ENCODE measurements at regions not wholly inside any gene's neighbourhood (a gene's known extent, or its start where the extent isn't known, plus 50 kb on each side); places are given as distances from the start of the nearest gene placed in this dataset.
"Not testable (repeated sequence)": the region's sequence is repeated elsewhere in the genome, so short reads cannot be mapped to it uniquely, and the experiment has no call there.

DNA sequence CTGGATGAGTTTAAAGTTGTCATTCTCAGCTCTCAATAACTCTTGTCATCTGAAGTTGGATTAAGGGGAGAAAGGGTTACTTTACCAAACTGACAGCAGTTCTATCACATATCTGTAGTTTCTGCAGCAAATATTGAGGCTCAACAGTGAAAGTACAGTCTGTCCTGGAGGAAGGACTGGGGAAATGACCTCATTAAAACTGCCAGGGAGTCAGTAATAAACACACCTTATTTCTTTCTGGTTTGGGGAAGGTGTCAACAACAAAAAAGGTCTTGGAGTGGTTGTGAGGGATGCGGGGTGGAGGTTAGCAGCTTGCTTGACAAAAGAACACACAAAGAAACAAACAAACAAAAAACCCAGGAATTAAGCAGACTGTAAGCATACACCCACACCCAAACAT lies 1418.0 kb downstream of the STIM2 start:
- DNase-seq: no peak
- Histone ChIP-seq H3K4me3 (no peak overlapping the region), H3K9ac (no peak overlapping the region), H2AFZ (0 out of 2 replicates have a peak overlapping the region, but pooled peaks have one; percentile 25), H3K79me2 (ENCODE audit: insufficient read depth) (no peaks in the 10 kb centered on the region), H3K36me3 (ENCODE audit: low read depth) (peaks cover 4% of the 10 kb centered on the region; the same call in 1 of the 2 replicates), H4K20me1 (ENCODE audit: insufficient read depth) (no peaks in the 10 kb centered on the region), H3K27ac (no peak overlapping the region), H3K4me2 (ENCODE audit: unreplicated experiment) (no peak overlapping the region), H3K4me1 (ENCODE audit: insufficient read depth) (peaks cover 9% of the 10 kb centered on the region; the same call in 1 of the 2 replicates), H3K27me3 (replicated peaks; ENCODE audit: insufficient read depth) (no peaks in the 10 kb centered on the region), H3K9me3 (ENCODE audit: low read depth) (no peaks in the 10 kb centered on the region), H3K9me2 (ENCODE audit: insufficient read depth) (no peaks in the 10 kb centered on the region), H3F3A (ENCODE audit: insufficient read depth) (no peaks in the 10 kb centered on the region)
- no peak for TF ChIP-seq EZH2phosphoT487 (IDR thresholded peaks at IDR 0.05; ENCODE audit: insufficient read depth, low read depth)
- TF ChIP-seq EZH2 (IDR thresholded peaks at IDR 0.05; ENCODE audit: insufficient read depth, poor library complexity, severe bottlenecking): no peak
- in situ Hi-C loops (cut with MboI): no loop called here
- 44 to 52% methylated on average over 1 of the region's 1 CpG for WGBS, 2 experiments (ENCODE audit: low coverage in 1 of 2, low lambda C conversion rate in 2 of 2, missing lambda C conversion rate in 2 of 2)

DNA sequence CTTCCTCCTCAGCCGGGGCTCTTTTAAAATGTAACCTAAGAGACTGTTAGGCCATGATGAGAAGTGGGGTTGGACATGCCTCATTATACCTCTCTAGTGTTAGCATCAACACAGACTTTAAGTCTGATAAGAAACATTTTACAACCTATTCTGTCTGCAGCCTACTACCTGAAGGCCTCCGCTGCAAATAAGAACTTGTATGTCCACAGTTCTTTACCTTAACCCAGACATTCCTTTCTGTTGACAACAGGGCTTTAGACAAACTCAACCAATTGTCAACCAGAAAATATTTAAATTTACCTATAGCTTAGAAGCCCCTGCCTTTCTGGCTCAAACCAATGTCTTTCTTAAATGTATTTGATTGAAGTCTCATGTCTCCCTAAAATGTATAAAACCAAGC lies 1418.6 kb downstream of the STIM2 start:
- Histone ChIP-seq H3K79me2 (ENCODE audit: insufficient read depth) (no peaks in the 10 kb centered on the region), H3K9me2 (ENCODE audit: insufficient read depth) (no peaks in the 10 kb centered on the region), H3K27me3 (replicated peaks; ENCODE audit: insufficient read depth) (no peaks in the 10 kb centered on the region), H2AFZ (no peak overlapping the region), H3K36me3 (ENCODE audit: low read depth) (peaks cover 4% of the 10 kb centered on the region; the same call in 1 of the 2 replicates), H3K9me3 (ENCODE audit: low read depth) (no peaks in the 10 kb centered on the region), H3K9ac (no peak overlapping the region), H3K4me1 (ENCODE audit: insufficient read depth) (peaks cover 9% of the 10 kb centered on the region; the same call in 1 of the 2 replicates), H4K20me1 (ENCODE audit: insufficient read depth) (no peaks in the 10 kb centered on the region), H3K27ac (no peak overlapping the region), H3K4me3 (no peak overlapping the region), H3K4me2 (ENCODE audit: unreplicated experiment) (no peak overlapping the region), H3F3A (ENCODE audit: insufficient read depth) (no peaks in the 10 kb centered on the region)
- in situ Hi-C loops (cut with MboI): no loop called here
- no peak for DNase-seq
- 43 to 47% methylated on average over 2 of the region's 2 CpGs for WGBS, 2 experiments (ENCODE audit: low coverage in 1 of 2, low lambda C conversion rate in 2 of 2, missing lambda C conversion rate in 2 of 2)
- TF ChIP-seq EZH2phosphoT487 (IDR thresholded peaks at IDR 0.05; ENCODE audit: insufficient read depth, low read depth): no peak
- TF ChIP-seq EZH2 (IDR thresholded peaks at IDR 0.05; ENCODE audit: insufficient read depth, poor library complexity, severe bottlenecking): no peak

DNA sequence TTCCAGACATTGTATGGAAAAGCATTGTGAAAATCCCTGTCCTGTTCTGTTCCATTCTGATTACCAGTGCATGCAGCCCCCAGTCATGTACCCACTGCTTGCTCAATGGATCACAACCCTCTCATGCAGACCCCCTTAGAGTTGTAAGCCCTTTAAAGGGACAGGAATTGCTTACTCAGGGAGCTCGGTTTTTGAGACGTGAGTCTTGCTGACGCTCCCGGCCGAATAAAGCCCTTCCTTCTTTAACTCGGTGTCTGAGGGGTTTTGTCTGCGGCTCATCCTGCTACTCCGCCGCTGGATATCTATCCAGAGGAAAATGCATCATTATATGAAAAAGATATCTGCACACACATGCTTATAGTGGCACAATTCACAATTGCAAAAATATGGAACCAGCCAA lies 1425.6 kb downstream of the STIM2 start:
- H3K36me3 ChIP-seq (ENCODE audit: low read depth); H3K9me3 ChIP-seq (ENCODE audit: low read depth); H3K4me2 ChIP-seq (ENCODE audit: unreplicated experiment); DNase-seq; H4K20me1 ChIP-seq (ENCODE audit: insufficient read depth); H2AFZ ChIP-seq; H3K79me2 ChIP-seq (ENCODE audit: insufficient read depth); in situ Hi-C loops (cut with MboI); H3K9me2 ChIP-seq (ENCODE audit: insufficient read depth); H3K4me3 ChIP-seq; H3K9ac ChIP-seq; H3K27me3 ChIP-seq (replicated peaks; ENCODE audit: insufficient read depth): not testable (repeated sequence)
- peaks cover 33% of the 10 kb centered on the region for H3K4me1 ChIP-seq (ENCODE audit: insufficient read depth)
- peaks cover 20% of the 10 kb centered on the region for H3F3A ChIP-seq (ENCODE audit: insufficient read depth)
- peak overlapping the region; percentile 86; the same call in 1 of the 2 replicates for H3K27ac ChIP-seq
- WGBS, 2 experiments (ENCODE audit: low coverage in 1 of 2, low lambda C conversion rate in 2 of 2, missing lambda C conversion rate in 2 of 2): 74 to 80% methylated on average over 9 of the region's 9 CpGs

GRCh38 chr4:28287831-28288233 lies 1427.2 kb downstream of the STIM2 start:
- WGBS, 2 experiments (ENCODE audit: low coverage in 1 of 2, low lambda C conversion rate in 2 of 2, missing lambda C conversion rate in 2 of 2): 1 to 4% methylated on average over 3 of the region's 3 CpGs
- Histone ChIP-seq H3K4me3 (no peak overlapping the region), H4K20me1 (ENCODE audit: insufficient read depth) (no peaks in the 10 kb centered on the region), H3K36me3 (ENCODE audit: low read depth) (peaks cover 4% of the 10 kb centered on the region; the same call in 1 of the 2 replicates), H3K4me2 (ENCODE audit: unreplicated experiment) (peak overlapping the region; percentile 52), H3K27ac (peak overlapping the region; percentile 86), H3K9me3 (ENCODE audit: low read depth) (no peaks in the 10 kb centered on the region), H3F3A (ENCODE audit: insufficient read depth) (peaks cover 20% of the 10 kb centered on the region), H3K79me2 (ENCODE audit: insufficient read depth) (no peaks in the 10 kb centered on the region), H3K9me2 (ENCODE audit: insufficient read depth) (no peaks in the 10 kb centered on the region), H2AFZ (no peak overlapping the region), H3K4me1 (ENCODE audit: insufficient read depth) (peaks cover 33% of the 10 kb centered on the region), H3K9ac (no peak overlapping the region), H3K27me3 (replicated peaks; ENCODE audit: insufficient read depth) (no peaks in the 10 kb centered on the region)
- TF ChIP-seq EZH2 (IDR thresholded peaks at IDR 0.05; ENCODE audit: insufficient read depth, poor library complexity, severe bottlenecking): no peak
- 0 out of 2 replicates have a peak, but pooled peaks have one; percentile 66 for TF ChIP-seq EZH2phosphoT487 (IDR thresholded peaks at IDR 0.05; ENCODE audit: insufficient read depth, low read depth)
- peak; percentile 97 for DNase-seq
- in situ Hi-C loops (cut with MboI): no loop called here

GRCh38 chr4:28296239-28296638 lies 1435.6 kb downstream of the STIM2 start:
- Histone ChIP-seq H3K27ac (no peak overlapping the region), H3K4me2 (ENCODE audit: unreplicated experiment) (no peak overlapping the region), H3K79me2 (ENCODE audit: insufficient read depth) (no peaks in the 10 kb centered on the region), H3K4me3 (no peak overlapping the region), H3K9me2 (ENCODE audit: insufficient read depth) (no peaks in the 10 kb centered on the region), H3F3A (ENCODE audit: insufficient read depth) (no peaks in the 10 kb centered on the region), H3K9me3 (ENCODE audit: low read depth) (no peaks in the 10 kb centered on the region), H3K27me3 (replicated peaks; ENCODE audit: insufficient read depth) (no peaks in the 10 kb centered on the region), H3K4me1 (ENCODE audit: insufficient read depth) (no peaks in the 10 kb centered on the region), H3K9ac (no peak overlapping the region), H3K36me3 (ENCODE audit: low read depth) (no peaks in the 10 kb centered on the region), H2AFZ (peak overlapping the region; percentile 12; the same call in 1 of the 2 replicates), H4K20me1 (ENCODE audit: insufficient read depth) (no peaks in the 10 kb centered on the region)
- no peak for DNase-seq
- in situ Hi-C loops (cut with MboI): no loop called here
- WGBS, 2 experiments (ENCODE audit: low coverage in 1 of 2, low lambda C conversion rate in 2 of 2, missing lambda C conversion rate in 2 of 2): 34 to 56% methylated on average over 1 of the region's 1 CpG
- TF ChIP-seq EZH2 (IDR thresholded peaks at IDR 0.05; ENCODE audit: insufficient read depth, poor library complexity, severe bottlenecking) (no peak), EZH2phosphoT487 (IDR thresholded peaks at IDR 0.05; ENCODE audit: insufficient read depth, low read depth) (no peak)
